ENCODE measurements at regions not wholly inside any gene's neighbourhood (a gene's known extent, or its start where the extent isn't known, plus 50 kb on each side); places are given as distances from the start of the nearest gene placed in this dataset.
"Not testable (repeated sequence)": the region's sequence is repeated elsewhere in the genome, so short reads cannot be mapped to it uniquely, and the experiment has no call there.

DNA sequence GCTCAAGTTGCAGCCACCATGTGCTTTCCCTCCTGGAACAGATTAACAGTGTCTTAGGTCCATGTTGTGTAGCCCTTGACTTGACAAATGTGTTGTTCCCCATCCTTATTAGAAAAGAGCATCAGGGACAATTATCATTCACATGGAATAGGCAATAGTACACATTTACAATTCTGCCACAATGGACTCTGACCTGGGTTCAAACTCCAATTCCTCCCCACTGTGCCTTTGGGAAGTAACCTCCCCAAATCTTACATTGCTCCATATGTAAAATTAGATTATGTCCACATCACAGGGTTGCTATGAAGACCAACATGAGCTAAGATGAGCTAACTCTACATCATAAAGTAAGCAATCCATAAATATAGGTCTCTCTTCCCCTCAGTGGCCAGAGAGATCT lies 193.8 kb downstream of the NRP2 start:
- no peak for DNase-seq (ENCODE audit: low read depth, low spot score)
- in situ Hi-C loops (cut with HindIII; ENCODE audit: low pct_unique_long_range_greater_than_20kb, low sequenced_read_pairs) = no loop called here

DNA sequence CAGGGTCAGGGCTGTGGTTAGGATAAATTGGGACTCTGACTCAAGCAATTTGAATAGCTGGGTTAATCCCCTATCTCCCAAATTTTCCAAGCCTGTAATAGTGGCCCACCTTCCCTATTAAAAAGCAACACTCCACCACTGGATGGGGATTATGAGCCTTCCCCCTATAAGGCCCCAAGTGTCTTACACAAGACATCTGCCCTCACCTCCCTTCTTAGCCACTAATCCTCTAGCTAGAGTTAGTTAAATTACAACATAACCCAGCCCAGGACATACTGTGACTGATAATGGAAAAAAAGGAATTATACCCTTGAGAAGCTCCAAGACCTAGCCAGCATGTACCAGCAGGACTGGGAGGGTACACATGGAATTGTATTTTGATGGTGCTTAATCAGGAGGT lies 190.4 kb downstream of the NRP2 start:
- no peak for DNase-seq (ENCODE audit: low read depth, low spot score)
- in situ Hi-C loops (cut with HindIII; ENCODE audit: low pct_unique_long_range_greater_than_20kb, low sequenced_read_pairs) = no loop called here

DNA sequence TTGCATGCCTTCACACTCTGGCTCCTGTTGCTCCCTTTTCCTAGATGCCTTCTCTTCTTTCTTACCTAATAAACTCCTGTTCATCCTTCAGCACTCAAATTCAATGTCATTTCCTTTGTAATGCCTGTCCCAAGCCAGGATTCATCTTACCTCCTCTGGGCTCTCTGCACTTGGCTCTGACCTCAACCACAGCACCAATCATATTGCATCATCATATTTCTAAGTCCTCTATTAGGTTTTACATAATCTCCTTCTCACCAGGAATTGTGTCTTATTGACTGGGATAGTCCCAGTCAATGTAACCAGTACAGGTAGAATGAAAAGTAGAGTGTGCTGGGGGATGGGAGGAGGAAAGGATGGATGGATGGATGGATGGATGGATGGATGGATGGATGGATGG lies 187.1 kb downstream of the NRP2 start:
- no peak for DNase-seq (ENCODE audit: low read depth, low spot score)
- in situ Hi-C loops (cut with HindIII; ENCODE audit: low pct_unique_long_range_greater_than_20kb, low sequenced_read_pairs) = no loop called here

DNA sequence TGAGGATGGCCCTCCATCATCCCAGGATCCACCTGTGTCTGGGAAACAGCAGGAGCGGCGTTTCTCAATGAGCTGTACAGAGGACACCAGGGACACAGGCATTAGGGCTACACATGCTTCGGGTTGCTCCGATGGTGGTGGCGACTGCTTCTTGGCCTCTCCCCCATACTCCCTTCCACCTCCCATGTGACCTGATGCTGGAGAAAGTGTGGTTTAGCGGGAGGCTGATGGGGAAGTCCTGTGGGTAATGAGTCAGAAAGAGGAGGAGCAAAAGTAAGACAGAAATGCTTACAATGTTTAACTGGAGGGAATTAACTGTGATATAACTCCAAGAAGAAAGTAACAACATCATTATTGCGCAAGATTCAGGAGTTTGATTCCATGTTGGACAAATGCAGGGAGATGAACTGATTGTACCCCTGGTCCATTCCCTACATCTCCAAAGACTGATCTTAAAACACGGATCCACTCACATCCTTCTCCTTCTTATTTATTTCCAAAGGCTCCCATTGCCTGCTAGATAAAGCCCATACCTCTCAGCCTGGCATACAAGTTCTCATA lies 186.6 kb downstream of the NRP2 start:
- DNase-seq (ENCODE audit: low read depth, low spot score) = no peak
- in situ Hi-C loops (cut with HindIII; ENCODE audit: low pct_unique_long_range_greater_than_20kb, low sequenced_read_pairs) = no loop called here

DNA sequence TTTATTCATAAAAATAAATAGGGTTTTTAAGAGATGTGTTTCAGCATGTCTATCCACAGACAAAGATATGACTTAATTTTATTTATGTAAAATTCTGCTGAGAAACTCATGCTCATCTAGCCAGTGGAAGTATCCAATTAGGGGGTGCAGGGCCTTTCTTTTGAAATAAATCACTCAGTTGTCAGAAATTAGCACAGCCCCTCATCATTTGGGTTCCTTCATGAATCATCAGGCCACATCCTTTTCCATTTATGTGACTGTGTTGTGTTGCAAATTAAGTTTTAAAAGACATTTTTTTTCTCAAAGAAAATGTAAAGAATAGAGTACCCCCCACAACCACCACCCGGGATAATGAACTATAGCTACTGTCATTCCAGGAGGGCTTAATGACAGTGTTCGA lies 185.8 kb downstream of the NRP2 start:
- no peak for DNase-seq (ENCODE audit: low read depth, low spot score)
- in situ Hi-C loops (cut with HindIII; ENCODE audit: low pct_unique_long_range_greater_than_20kb, low sequenced_read_pairs) = no loop called here

DNA sequence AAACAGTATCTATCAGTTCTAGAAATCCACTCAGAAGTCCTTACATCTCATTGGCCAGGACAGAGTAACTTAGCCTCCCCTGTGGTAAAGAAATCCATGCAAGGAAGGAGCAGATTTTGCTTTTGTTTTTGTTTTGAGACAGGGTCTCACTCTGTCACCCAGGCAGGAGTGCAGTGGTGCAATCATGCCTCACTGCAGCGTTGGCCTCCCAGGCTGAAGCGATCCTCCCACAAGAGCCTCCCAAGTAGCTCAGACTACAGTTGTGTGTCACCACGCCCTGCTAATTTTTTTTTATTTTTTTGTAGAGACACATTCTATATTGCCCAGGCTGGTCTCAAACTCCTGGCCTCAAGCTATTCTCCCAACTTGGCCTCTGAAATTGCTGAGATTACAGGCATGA lies 185.1 kb downstream of the NRP2 start:
- in situ Hi-C loops (cut with HindIII; ENCODE audit: low pct_unique_long_range_greater_than_20kb, low sequenced_read_pairs) = no loop called here

DNA sequence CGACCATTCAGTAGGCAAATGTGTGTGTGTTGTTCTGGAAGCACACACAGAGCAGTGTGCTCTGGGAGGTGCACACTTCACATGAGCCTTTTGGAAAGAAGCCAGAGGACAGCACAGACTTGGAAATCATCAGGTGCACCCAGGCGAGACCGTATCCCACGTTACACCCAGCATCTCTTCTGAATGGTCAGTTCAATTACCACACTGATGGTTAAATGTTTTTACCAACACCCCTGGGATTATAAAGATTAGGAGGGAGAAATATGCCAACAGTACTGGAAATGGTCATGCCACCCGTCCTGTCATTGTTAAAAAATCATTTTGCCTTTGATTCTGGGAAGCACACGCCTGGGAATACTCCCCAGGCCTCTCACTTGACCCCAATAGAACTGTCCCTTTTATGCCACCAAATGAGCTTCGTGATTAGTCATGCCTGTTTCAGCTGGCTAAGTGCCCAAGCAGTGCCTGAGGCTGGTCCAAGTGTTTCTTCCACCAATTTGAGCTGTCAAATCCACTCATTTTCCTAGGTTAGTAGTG lies 183.7 kb downstream of the NRP2 start:
- DNase-seq (ENCODE audit: low read depth, low spot score) = no peak
- in situ Hi-C loops (cut with HindIII; ENCODE audit: low pct_unique_long_range_greater_than_20kb, low sequenced_read_pairs) = no loop called here

More for the DNA sequence above, 185.1 kb downstream of the NRP2 start:
- no peak for DNase-seq (ENCODE audit: low read depth, low spot score)

DNA sequence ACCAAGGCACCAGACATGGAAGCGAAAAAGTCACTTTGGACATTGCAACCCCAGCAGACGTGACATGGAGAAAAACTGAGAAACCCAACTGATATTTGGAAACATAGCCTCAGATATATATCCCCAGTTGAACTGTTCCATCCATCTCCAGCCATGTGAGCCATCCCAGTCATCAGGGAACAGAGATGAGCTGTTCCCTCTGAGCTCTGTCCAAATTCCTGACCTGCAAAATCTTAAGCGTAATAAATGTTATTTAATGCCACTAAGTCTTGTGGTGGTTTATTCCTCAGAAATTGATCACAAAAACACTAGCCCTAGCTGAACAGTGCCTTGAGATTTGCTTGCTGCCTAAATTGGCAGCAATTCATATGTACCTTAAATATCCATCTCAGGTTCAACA lies 182.8 kb downstream of the NRP2 start:
- in situ Hi-C loops (cut with HindIII; ENCODE audit: low pct_unique_long_range_greater_than_20kb, low sequenced_read_pairs) = no loop called here

DNA sequence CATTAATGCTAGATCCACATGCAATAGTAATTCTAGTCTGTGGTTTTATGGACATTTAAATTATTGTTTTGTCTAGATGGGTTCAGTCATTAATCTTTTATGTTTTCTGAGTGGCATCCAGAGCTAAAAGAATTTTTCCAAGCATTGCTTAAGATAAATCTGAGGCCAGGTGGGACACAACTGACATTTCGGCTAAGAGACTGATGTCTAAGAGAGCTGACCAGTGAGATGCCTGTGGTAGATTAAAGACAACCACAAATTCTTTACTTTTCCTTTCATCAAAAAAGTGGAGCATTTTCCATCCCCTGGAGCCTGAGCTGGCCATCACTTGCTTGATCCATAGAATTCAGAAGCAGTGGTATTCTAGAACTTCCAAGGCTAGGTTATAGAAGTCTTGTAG lies 182.2 kb downstream of the NRP2 start:
- no peak for DNase-seq (ENCODE audit: low read depth, low spot score)
- in situ Hi-C loops (cut with HindIII; ENCODE audit: low pct_unique_long_range_greater_than_20kb, low sequenced_read_pairs) = no loop called here

More for the DNA sequence above, 182.8 kb downstream of the NRP2 start:
- DNase-seq (ENCODE audit: low read depth, low spot score) = no peak

DNA sequence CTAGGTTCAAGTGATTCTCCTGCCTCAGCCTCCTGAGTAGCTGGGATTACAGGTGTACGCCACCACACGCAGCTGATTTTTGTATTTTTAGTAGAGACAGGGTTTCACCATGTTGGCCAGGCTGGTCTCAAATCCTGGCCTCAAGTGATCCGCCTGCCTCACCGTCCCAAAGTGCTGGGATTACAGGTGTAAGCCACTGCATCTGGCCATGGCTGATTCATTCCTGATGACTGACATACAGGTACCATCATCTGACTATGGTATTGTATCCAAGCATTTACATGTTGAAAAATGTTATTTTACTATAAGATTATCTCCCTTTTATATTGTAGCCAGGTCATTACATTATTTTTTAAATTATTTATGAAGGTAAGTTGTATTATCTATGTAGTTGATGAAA lies 180.5 kb downstream of the NRP2 start:
- DNase-seq (ENCODE audit: low read depth, low spot score); in situ Hi-C loops (cut with HindIII; ENCODE audit: low pct_unique_long_range_greater_than_20kb, low sequenced_read_pairs): not testable (repeated sequence)

DNA sequence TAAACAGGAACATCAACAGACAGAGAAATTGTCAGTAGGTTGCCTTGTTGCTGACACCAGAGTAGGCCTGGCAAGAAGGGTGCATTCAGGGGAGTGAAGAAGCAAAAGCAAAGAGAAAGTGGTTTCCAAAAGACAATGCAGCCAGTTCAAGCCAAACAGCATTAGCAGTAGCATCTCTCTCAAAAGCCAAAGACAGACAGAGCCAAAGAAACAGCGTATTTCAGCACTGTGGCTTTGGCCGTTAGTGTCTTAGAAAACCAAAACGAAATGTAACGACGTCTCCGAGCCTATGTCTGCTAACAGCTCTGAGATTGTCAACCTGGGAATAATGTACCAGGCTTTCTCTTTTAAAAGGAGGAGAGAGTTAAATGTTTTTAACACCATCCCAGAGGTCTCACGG lies 178.6 kb downstream of the NRP2 start:
- in situ Hi-C loops (cut with HindIII; ENCODE audit: low pct_unique_long_range_greater_than_20kb, low sequenced_read_pairs) = no loop called here
- no peak for DNase-seq (ENCODE audit: low read depth, low spot score)

DNA sequence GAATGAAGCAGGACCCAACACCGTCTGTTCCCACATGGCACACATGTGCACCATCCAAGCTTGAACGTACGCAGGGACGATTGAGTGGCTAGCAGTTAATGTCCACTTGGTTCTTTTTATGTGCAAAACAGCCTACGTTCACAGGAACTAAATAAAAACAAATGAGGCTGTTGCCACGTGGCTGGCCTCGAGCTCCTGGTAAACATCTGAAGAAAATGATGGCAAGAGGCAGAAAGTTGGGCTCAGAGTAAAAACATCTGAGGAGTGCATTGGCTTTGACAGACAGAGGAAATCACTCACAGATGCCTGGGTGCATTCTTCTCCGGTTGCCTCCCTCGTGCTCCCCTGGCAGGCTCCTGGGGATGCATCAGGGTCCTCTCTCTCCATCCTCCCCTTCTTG lies 177.9 kb downstream of the NRP2 start:
- no peak for DNase-seq (ENCODE audit: low read depth, low spot score)
- in situ Hi-C loops (cut with HindIII; ENCODE audit: low pct_unique_long_range_greater_than_20kb, low sequenced_read_pairs) = no loop called here

DNA sequence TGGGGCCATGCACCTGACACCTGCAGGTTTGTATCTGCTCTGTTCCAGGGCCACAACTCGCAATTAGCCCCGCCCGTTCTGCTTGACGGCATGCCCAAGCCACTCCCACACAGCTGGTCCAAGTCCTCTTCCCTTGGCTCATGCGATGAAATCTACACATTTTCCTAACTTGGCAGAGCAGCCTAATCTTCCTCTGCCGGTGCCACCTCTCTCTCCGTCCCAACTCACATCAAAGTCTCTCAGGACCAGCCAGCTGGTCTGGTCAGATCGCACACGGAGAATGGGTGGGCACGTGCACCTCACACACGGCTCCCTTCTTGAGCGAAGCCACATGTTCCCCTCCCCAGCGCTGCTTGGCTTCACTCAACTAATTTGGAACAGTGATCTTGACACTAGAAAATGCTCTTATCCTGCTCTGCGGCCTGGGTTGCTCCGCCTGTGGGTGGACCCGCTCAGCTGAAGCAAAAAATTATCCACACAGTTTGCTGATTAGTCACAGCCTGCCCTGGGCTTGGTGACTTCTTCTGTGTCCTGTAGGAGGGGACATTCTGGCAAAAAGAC lies 176.7 kb downstream of the NRP2 start:
- in situ Hi-C loops (cut with HindIII; ENCODE audit: low pct_unique_long_range_greater_than_20kb, low sequenced_read_pairs) = no loop called here
- no peak for DNase-seq (ENCODE audit: low read depth, low spot score)

DNA sequence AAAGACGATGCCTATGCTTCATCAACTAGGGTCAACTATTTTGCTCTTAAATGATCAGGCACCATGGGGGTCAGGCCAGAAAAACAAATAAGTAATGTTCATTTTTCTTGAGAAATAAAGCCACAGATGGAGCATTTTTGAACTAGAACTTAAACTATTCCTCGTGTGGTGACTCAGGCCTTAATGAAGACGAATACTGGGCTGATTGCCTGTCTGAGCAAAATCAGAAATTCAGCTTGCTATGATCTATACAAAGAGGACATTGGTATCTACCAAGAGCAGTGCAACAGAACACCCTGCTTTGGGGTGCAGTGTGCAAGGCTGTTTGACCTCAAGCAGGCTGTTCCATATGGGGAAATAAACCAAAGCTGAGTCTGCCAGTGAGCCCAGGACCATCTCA lies 176.0 kb downstream of the NRP2 start:
- DNase-seq (ENCODE audit: low read depth, low spot score) = no peak
- in situ Hi-C loops (cut with HindIII; ENCODE audit: low pct_unique_long_range_greater_than_20kb, low sequenced_read_pairs) = no loop called here

DNA sequence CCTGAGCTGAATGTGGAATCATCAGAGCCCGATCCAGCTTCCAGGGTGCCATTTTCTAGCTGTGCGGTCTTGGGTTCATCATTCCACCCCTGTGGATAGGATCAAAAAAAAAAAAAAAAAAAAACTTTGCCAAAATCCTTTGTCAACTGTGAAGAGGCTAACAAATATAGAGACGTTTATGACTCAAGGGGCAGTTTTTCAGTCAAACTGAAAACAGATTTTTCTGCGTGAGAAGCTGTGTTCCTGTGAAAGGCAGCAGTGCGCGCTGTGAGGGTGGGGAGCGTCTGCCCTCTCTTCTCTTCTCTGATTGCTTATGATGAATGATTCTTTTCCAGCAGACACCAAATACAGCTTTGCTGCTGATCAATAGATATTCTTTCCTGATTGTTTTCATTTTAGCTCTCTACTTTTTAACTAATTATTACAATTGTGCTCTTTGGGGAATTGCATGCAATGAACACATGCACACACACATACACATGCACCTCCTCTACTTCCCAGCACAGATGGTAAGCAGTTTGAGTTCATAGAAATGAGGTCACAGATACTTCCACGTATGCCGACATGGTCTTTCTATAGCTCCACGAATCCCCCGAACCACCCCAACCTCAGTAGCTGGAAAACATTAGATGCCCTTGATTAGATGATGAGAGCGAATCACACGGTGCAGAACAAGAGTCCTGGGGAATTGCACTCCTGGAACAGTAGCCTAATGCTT lies 175.4 kb downstream of the NRP2 start:
- no peak for DNase-seq (ENCODE audit: low read depth, low spot score)
- in situ Hi-C loops (cut with HindIII; ENCODE audit: low pct_unique_long_range_greater_than_20kb, low sequenced_read_pairs) = no loop called here

DNA sequence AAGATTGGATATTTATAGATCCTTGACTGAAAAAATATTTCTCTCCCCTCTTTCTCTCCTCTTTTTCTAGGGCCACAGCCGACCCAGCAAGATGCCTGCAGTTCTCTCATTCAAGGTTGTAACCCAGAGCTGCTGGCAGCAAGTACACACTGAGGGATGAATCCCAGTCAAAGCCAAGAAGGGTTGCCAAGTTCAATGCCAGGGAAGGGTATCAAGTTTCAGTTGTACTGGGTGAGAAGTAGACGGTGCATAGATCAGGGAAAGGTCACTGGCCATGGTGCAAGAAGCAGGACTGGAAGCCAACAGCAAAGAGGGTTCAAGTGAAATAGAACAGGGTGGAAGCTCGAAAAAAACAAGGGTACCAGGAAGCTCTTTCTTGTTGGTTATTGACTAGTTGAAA lies 170.2 kb downstream of the NRP2 start:
- in situ Hi-C loops (cut with HindIII; ENCODE audit: low pct_unique_long_range_greater_than_20kb, low sequenced_read_pairs) = no loop called here
- no peak for DNase-seq (ENCODE audit: low read depth, low spot score)

DNA sequence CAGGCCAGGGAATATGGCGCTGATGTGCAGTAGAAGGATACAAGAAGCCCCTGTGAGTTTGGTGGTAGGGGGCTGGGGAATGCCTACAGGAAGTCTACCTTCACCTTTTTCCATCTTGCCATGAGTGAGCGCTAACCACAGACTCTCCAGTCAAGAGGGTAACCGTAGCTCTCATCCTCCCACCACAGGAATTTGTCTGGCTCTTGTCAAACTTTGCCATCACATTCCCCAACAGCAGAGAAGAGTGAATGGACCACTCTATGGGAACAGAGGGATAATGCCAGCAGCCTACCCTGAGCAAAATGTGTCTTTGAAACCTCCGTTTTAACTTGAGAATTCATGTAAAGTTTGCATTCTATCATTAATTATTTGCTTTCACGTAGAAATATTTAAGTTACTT lies 168.3 kb downstream of the NRP2 start:
- no peak for DNase-seq (ENCODE audit: low read depth, low spot score)

DNA sequence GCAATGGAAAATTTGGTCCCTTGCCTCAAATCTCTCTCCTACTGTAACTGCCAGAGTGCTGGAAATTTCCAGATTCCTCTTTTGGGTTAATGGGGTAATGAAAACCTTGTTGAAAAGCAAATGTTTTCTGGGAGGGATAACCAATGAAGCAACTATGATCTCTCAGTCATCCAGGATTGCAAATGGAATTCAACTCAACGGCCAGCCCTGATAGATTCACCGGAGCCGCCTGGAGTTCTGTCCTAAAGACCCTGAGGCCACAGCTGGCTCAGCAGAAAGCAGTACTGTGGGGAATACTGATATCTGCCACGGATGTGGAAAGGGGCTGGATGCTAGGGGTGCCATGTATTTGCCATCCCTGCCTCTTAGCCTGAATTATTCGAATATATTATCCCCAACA lies 167.8 kb downstream of the NRP2 start:
- in situ Hi-C loops (cut with HindIII; ENCODE audit: low pct_unique_long_range_greater_than_20kb, low sequenced_read_pairs) = no loop called here
- no peak for DNase-seq (ENCODE audit: low read depth, low spot score)

More for the DNA sequence above, 168.3 kb downstream of the NRP2 start:
- in situ Hi-C loops (cut with HindIII; ENCODE audit: low pct_unique_long_range_greater_than_20kb, low sequenced_read_pairs) = no loop called here

DNA sequence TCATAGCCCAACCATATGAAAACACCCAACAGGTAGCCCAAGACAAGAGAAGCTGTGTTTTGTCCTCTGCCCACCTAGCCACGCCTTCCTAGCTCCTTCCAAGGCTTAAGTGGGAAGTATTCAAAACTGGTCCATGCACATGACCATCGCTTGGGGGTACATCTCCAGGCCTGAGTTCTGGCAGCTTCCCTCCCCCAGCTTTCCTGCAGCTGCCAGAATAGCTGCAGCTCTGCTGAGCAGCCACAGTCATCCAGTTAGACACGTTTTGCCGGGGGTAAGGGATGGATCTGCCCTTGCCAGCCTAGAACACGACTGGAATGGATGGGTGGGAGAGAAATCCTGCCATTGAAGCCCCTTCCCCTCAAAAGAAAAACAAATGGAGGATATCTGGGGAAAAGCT lies 166.8 kb downstream of the NRP2 start:
- no peak for DNase-seq (ENCODE audit: low read depth, low spot score)
- in situ Hi-C loops (cut with HindIII; ENCODE audit: low pct_unique_long_range_greater_than_20kb, low sequenced_read_pairs) = no loop called here

Data from SK-MEL-5 (cell line).